ENCODE measurements at regions not wholly inside any gene's neighbourhood (a gene's known extent, or its start where the extent isn't known, plus 50 kb on each side); places are given as distances from the start of the nearest gene placed in this dataset.

GRCh38 chr12:59046763-59047534 is 126.6 kb upstream of the LRIG3 start:
- TF ChIP-seq POLR2A (IDR thresholded peaks at IDR 0.05), result no peak
- TF ChIP-seq, protein P1, sequence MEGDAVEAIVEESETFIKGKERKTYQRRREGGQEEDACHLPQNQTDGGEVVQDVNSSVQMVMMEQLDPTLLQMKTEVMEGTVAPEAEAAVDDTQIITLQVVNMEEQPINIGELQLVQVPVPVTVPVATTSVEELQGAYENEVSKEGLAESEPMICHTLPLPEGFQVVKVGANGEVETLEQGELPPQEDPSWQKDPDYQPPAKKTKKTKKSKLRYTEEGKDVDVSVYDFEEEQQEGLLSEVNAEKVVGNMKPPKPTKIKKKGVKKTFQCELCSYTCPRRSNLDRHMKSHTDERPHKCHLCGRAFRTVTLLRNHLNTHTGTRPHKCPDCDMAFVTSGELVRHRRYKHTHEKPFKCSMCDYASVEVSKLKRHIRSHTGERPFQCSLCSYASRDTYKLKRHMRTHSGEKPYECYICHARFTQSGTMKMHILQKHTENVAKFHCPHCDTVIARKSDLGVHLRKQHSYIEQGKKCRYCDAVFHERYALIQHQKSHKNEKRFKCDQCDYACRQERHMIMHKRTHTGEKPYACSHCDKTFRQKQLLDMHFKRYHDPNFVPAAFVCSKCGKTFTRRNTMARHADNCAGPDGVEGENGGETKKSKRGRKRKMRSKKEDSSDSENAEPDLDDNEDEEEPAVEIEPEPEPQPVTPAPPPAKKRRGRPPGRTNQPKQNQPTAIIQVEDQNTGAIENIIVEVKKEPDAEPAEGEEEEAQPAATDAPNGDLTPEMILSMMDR (IDR thresholded peaks at IDR 0.05), result no peak
